ENCODE measurements at regions not wholly inside any gene's neighbourhood (a gene's known extent, or its start where the extent isn't known, plus 50 kb on each side); places are given as distances from the start of the nearest gene placed in this dataset.

DNA sequence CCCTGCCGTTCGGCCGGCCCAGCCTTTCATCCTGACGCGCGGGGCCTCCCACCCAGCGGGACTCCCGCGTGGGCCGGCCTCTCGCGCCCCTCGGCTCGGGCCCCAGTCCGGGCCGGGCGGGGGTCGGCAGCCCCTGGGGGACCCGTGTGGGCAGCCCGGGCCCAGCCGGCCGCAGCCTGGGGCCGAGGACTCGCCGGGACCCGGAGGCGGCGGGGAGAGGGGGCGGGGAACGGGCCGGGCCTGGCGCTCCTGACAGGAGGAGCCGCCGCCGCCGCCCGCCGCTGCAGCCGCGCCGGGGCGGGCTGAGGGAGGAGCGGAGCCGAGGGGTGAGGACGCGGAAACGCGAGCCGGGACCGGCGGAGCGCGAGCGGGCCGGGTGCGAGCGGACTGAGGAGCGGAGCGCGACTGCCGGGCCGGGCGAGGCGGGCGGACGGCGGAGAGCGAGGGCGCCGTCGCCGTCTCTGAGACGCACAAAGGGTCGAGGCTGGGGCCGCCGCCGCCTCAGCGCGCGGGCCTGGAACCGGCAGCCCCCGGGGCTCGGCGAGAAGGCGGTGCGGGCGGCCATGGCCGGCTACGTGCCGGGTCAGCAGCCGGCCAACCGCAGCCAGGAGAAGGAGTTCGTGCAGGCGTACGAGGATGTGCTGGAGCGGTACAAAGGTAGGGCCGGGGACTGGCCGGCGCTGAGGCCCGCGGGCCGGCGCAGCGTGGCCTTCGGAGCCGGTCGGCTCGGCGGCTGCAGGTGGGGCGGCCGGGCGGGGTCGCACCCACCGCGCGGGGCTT lies 79.1 kb downstream of the NDUFS5 start (continued):
- TF ChIP-seq ZBTB40 (IDR thresholded peaks at IDR 0.05) (no peak), ZBTB40 (CRISPR knock-in tag; IDR thresholded peaks at IDR 0.05) (no peak), SREBF2 (CRISPR knock-in tag; IDR thresholded peaks at IDR 0.05) (no peak), ZNF318 (IDR thresholded peaks at IDR 0.05; ENCODE audit: borderline replicate concordance in 1 of 2, low read depth in 1 of 2) (no peak), RB1 (IDR thresholded peaks at IDR 0.05; ENCODE audit: low read depth) (peak; percentile 71), RFX7 (CRISPR knock-in tag; IDR thresholded peaks at IDR 0.05) (no peak), FOXJ2 (tag; IDR thresholded peaks at IDR 0.05) (no peak), RBFOX2 (IDR thresholded peaks at IDR 0.05; ENCODE audit: low read depth, low read length) (peak; percentile 77)
- TF ChIP-seq, protein P1, sequence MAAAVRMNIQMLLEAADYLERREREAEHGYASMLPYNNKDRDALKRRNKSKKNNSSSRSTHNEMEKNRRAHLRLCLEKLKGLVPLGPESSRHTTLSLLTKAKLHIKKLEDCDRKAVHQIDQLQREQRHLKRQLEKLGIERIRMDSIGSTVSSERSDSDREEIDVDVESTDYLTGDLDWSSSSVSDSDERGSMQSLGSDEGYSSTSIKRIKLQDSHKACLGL (CRISPR knock-in tag; IDR thresholded peaks at IDR 0.05; ENCODE audit: borderline replicate concordance, poor library complexity, severe bottlenecking), result no peak
